HL-60 (cell line): ENCODE measurements at regions not wholly inside any gene's neighbourhood (a gene's known extent, or its start where the extent isn't known, plus 50 kb on each side); places are given as distances from the start of the nearest gene placed in this dataset.

Experiments used
- DNase-seq, 2 experiments: peaks; one replicate each; pipeline ENCODE4 v3.0.0-alpha.2; 2010 to 2020; ENCODE audit warnings: low read depth in 1 of 2, low spot score in 1 of 2
- H3K27ac ChIP-seq: fragments of 250-450 bp; sonication (Bioruptor Pico); replicated peaks from 2 replicates; pipeline ENCODE4 v1.5.1; 2020; ENCODE audit warnings: mild to moderate bottlenecking, moderate library complexity
- H3K27me3 ChIP-seq: fragments of 250-450 bp; sonication (Bioruptor Pico); 2 replicates; pipeline ENCODE4 v1.5.1; 2021; ENCODE audit warnings: mild to moderate bottlenecking, moderate library complexity; ENCODE audit not compliant: insufficient read depth, poor library complexity, severe bottlenecking
- H3K4me3 ChIP-seq: replicated peaks from 2 replicates; pipeline ENCODE4 v1.5.1; 2011; ENCODE audit warnings: mild to moderate bottlenecking, control low read depth, low read length; ENCODE audit not compliant: insufficient read depth
- GABPA ChIP-seq: IDR thresholded peaks from 2 replicates; pipeline ENCODE4 v1.6.1; 2012; ENCODE audit warnings: low read depth
- POLR2AphosphoS5 ChIP-seq: IDR thresholded peaks from 2 replicates; pipeline ENCODE4 v1.6.1; 2012; ENCODE audit warnings: low read depth
- REST ChIP-seq: IDR thresholded peaks from 2 replicates; pipeline ENCODE4 v1.6.1; 2012; ENCODE audit warnings: low read depth; ENCODE audit not compliant: insufficient replicate concordance
- SPI1 ChIP-seq: IDR thresholded peaks from 2 replicates; pipeline ENCODE4 v1.6.1; 2012; ENCODE audit warnings: low read depth, mild to moderate bottlenecking, borderline replicate concordance
- TF ChIP-seq, protein P1 (sequence below): IDR thresholded peaks from one replicate; pipeline ENCODE4 v1.5.1; 2011; ENCODE audit warnings: low read length, control low read depth, inconsistent platforms; ENCODE audit not compliant: insufficient read depth

DNA sequence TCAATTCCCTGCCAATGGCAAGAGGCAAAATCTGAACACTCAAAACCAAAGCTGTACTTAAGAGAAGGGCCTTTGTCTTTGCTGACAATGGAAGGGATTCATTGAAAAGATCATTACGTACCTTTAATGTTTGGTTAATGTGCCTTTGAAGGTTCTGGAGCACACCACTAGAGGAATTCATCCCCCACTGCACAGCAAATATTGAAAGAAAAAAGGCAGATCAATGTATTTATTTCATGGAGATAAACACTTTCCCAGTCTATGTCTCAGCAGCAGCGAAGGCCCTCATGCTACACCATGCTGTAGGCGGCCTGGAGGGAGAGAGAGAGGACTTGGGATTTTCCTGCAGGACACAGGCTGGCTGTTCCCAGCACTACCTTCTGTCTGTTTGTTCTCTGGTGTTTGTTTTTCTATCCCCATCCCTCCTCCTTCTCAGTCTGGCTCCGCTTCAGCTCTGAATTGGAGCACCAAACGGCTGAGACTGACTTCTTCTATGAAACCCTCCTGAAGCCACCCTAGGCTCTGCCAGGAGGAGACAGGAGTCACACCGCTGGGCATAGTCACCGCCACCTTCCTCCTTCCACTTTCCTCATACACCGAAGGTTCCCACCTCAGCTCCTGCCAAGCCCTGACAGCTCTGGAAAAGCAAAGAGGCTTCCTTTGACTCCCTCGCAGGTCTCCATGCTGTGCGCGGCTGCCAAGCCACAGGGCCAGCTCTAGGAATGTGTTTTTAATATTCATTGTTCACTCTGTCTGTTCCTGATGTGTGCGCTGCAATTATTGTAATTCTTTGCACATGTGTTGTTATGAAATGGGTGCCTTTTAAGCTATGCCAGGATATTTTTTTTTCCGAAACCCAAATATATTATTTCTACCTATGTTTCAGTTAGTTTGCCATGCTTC, 301.5 kb downstream of the FZD1 start:
- H3K27ac ChIP-seq: no peak overlapping the region
- peaks cover 3% of the 10 kb centered on the region for H3K27me3 ChIP-seq
- no peak for TF ChIP-seq REST
- TF ChIP-seq, protein P1, sequence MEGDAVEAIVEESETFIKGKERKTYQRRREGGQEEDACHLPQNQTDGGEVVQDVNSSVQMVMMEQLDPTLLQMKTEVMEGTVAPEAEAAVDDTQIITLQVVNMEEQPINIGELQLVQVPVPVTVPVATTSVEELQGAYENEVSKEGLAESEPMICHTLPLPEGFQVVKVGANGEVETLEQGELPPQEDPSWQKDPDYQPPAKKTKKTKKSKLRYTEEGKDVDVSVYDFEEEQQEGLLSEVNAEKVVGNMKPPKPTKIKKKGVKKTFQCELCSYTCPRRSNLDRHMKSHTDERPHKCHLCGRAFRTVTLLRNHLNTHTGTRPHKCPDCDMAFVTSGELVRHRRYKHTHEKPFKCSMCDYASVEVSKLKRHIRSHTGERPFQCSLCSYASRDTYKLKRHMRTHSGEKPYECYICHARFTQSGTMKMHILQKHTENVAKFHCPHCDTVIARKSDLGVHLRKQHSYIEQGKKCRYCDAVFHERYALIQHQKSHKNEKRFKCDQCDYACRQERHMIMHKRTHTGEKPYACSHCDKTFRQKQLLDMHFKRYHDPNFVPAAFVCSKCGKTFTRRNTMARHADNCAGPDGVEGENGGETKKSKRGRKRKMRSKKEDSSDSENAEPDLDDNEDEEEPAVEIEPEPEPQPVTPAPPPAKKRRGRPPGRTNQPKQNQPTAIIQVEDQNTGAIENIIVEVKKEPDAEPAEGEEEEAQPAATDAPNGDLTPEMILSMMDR: no peak
- TF ChIP-seq GABPA: no peak
- TF ChIP-seq SPI1: no peak
- no peak for TF ChIP-seq POLR2AphosphoS5
- no peak overlapping the region for H3K4me3 ChIP-seq
- no peak for DNase-seq

- Histone ChIP-seq H3K27ac (no peak overlapping the region), H3K27me3 (peaks cover 3% of the 10 kb centered on the region), H3K4me3 (no peak overlapping the region)
- DNase-seq: no peak
- TF ChIP-seq GABPA (no peak), SPI1 (no peak), POLR2AphosphoS5 (no peak), REST (no peak)
- TF ChIP-seq, protein P1: no peak
These were observed 302.1 kb downstream of the FZD1 start for GRCh38 chr7:91566402-91566732.

DNA sequence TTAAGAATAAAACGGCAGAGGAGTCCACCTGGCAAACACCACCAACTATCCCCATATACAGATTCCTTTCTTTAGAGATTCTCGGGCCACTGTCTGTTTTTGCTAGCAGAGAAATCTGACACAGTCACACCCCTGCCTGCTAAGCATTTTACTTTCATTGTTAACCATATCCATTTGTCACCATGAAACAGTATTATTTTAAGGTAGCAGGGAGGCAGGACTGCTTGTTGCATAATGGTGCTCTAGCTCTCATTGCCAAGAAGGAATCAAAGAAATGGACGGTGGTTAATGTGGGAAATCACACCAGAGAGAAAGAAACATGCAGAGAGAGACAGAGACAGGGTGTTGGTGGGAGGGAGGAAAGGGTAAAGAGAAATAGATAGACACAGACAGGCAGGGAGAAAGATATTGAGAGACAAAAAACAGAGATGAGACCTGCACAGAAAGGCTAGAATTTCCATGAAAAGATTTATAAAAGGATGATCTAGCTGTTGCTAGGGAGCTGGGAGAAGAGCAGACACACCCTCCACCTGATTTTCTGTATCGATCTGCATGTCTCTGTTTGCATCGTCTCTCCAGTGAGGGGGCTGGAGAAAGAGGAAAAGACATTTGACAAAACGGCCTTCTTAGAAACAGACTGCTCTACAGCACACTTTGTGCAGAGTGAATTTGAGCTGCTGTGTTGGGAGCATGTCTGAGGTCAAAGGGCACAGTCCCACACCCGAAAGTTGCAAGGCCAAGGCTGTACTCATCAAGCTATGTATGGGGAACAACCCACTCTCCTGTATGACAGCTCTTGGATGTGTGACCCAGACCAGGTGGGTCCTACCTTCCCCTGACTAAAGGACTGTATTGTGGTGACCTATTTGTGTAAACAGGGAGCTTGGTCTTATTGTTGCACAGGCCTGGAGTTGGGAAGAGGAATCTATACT, 303.1 kb downstream of the FZD1 start:
- H3K27ac ChIP-seq: no peak overlapping the region
- no peak for DNase-seq
- H3K27me3 ChIP-seq: peaks cover 3% of the 10 kb centered on the region
- no peak for TF ChIP-seq POLR2AphosphoS5
- TF ChIP-seq, protein P1: no peak
- TF ChIP-seq SPI1: no peak
- no peak for TF ChIP-seq REST
- TF ChIP-seq GABPA: no peak
- no peak overlapping the region for H3K4me3 ChIP-seq
